Uterus (tissue), 3 donors: ENCODE measurements at regions not wholly inside any gene's neighbourhood (a gene's known extent, or its start where the extent isn't known, plus 50 kb on each side); places are given as distances from the start of the nearest gene placed in this dataset.

Experiments used
- DNase-seq, 2 donors: peaks; one replicate each; pipeline ENCODE4 v3.0.0-alpha.2; 2019 to 2020
- H3K27ac ChIP-seq, 2 donors: fragments of 200-600 bp; sonication (generic); 1 replicate in 1 of 2; 2 replicates in 1 of 2; pipeline ENCODE4 v1.5.1; 2016 to 2018
- H3K27me3 ChIP-seq, 2 donors: fragments of 200-600 bp; sonication (generic); one replicate each; pipeline ENCODE4 v1.5.1; 2018 to 2019; ENCODE audit warnings: control low read depth in 1 of 2
- H3K36me3 ChIP-seq, 2 donors: fragments of 200-600 bp; sonication (generic); one replicate each; pipeline ENCODE4 v1.5.1; 2019; ENCODE audit warnings: control low read depth in 1 of 2
- H3K4me1 ChIP-seq, 2 donors: fragments of 200-600 bp; sonication (generic); one replicate each; pipeline ENCODE4 v1.5.1; 2018 to 2019; ENCODE audit warnings: control low read depth in 1 of 2
- H3K4me3 ChIP-seq, 2 donors: fragments of 200-600 bp; sonication (generic); 1 replicate in 1 of 2; 2 replicates in 1 of 2; pipeline ENCODE4 v1.5.1; 2018 to 2019; ENCODE audit warnings: mild to moderate bottlenecking in 1 of 2
- H3K9me3 ChIP-seq, 2 donors: fragments of 200-600 bp; sonication (generic); one replicate each; pipeline ENCODE4 v1.5.1; 2019; ENCODE audit warnings: control low read depth in 1 of 2
- CTCF ChIP-seq, 4 experiments: fragments of 200-600 bp in 2 of 4; fragments of 450-650 bp in 2 of 4; sonication (generic) in 2 of 4; IDR thresholded peaks; one replicate each; pipeline ENCODE4 v1.5.1; 2016 to 2019; ENCODE audit warnings: antibody characterized with exemption in 4 of 4, mild to moderate bottlenecking in 2 of 4, moderate library complexity in 1 of 4
- POLR2A ChIP-seq, 2 donors: fragments of 450-650 bp; IDR thresholded peaks; one replicate each; pipeline ENCODE4 v1.6.1; 2016; ENCODE audit warnings: antibody characterized with exemption in 2 of 2, mild to moderate bottlenecking in 1 of 2, moderate library complexity in 1 of 2
- intact Hi-C: fragments of 100-400 bp; cut with DNase I; formaldehyde crosslinking; loops from one replicate; pipeline ENCODE4 v1.15.1; 2023; ENCODE audit warnings: low total_unique reads
- donor health status: DM: yes; HTN: yes; CAD: no.

- intact Hi-C loops: no loop called here
- TF ChIP-seq POLR2A (IDR thresholded peaks at IDR 0.05) (no peak), CTCF (IDR thresholded peaks at IDR 0.05) (no peak)
- DNase-seq: no peak
- no peaks in the 10 kb centered on the region for H3K27me3 ChIP-seq
- no peak overlapping the region for H3K27ac ChIP-seq
- no peaks in the 10 kb centered on the region for H3K9me3 ChIP-seq
- H3K36me3 ChIP-seq: no peaks in the 10 kb centered on the region
- H3K4me3 ChIP-seq: no peak overlapping the region
- no peaks in the 10 kb centered on the region for H3K4me1 ChIP-seq
Measured at GRCh38 chr15:31727612-31728011, 302.7 kb upstream of the CHRNA7 start.

- Histone ChIP-seq H3K4me1 (no peaks in the 10 kb centered on the region), H3K27me3 (no peaks in the 10 kb centered on the region), H3K4me3 (no peak overlapping the region), H3K36me3 (no peaks in the 10 kb centered on the region), H3K9me3 (peaks cover 0 to 3% of the 10 kb centered on the region in 2 donors), H3K27ac (no peak overlapping the region)
- intact Hi-C loops: no loop called here
- DNase-seq: no peak
- TF ChIP-seq CTCF (IDR thresholded peaks at IDR 0.05) (no peak), POLR2A (IDR thresholded peaks at IDR 0.05) (no peak)
Measured at GRCh38 chr15:31732726-31733125, 297.6 kb upstream of the CHRNA7 start.

GRCh38 chr15:31733424-31733823, 296.9 kb upstream of the CHRNA7 start:
- Histone ChIP-seq H3K27ac (no peak overlapping the region), H3K4me3 (no peak overlapping the region), H3K27me3 (no peaks in the 10 kb centered on the region), H3K4me1 (no peaks in the 10 kb centered on the region), H3K9me3 (peaks cover 0 to 3% of the 10 kb centered on the region in 2 donors), H3K36me3 (no peaks in the 10 kb centered on the region)
- intact Hi-C loops: no loop called here
- DNase-seq: no peak
- no peak for TF ChIP-seq POLR2A (IDR thresholded peaks at IDR 0.05)
- TF ChIP-seq CTCF (IDR thresholded peaks at IDR 0.05): no peak

- intact Hi-C loops: no loop called here
- Histone ChIP-seq H3K4me3 (no peak overlapping the region), H3K9me3 (peaks cover 0 to 7% of the 10 kb centered on the region in 2 donors), H3K27ac (no peak overlapping the region), H3K27me3 (no peaks in the 10 kb centered on the region), H3K4me1 (no peaks in the 10 kb centered on the region), H3K36me3 (peaks cover 0 to 3% of the 10 kb centered on the region in 2 donors)
- TF ChIP-seq POLR2A (IDR thresholded peaks at IDR 0.05): no peak
- TF ChIP-seq CTCF (IDR thresholded peaks at IDR 0.05): no peak
- DNase-seq: no peak
Measured at GRCh38 chr15:31740203-31740602, 290.1 kb upstream of the CHRNA7 start.

- intact Hi-C loops: no loop called here
- no peaks in the 10 kb centered on the region for H3K4me1 ChIP-seq
- TF ChIP-seq CTCF (IDR thresholded peaks at IDR 0.05): no peak
- no peak for TF ChIP-seq POLR2A (IDR thresholded peaks at IDR 0.05)
- peaks cover 0 to 6% of the 10 kb centered on the region in 2 donors for H3K9me3 ChIP-seq
- H3K27me3 ChIP-seq: no peaks in the 10 kb centered on the region
- no peak overlapping the region for H3K27ac ChIP-seq
- peaks cover 0 to 3% of the 10 kb centered on the region in 2 donors for H3K36me3 ChIP-seq
- no peak overlapping the region for H3K4me3 ChIP-seq
- DNase-seq: no peak
Measured at GRCh38 chr15:31745841-31746240, 284.5 kb upstream of the CHRNA7 start.
